IMR-90 (cell line): ENCODE measurements at regions not wholly inside any gene's neighbourhood (a gene's known extent, or its start where the extent isn't known, plus 50 kb on each side); places are given as distances from the start of the nearest gene placed in this dataset.

Experiments
- BHLHE40 ChIP-seq: fragments of 150-350 bp; IDR thresholded peaks from 2 replicates; pipeline ENCODE4 v1.6.1; 2016; ENCODE audit warnings: mild to moderate bottlenecking, low read depth, low read length
- CEBPB ChIP-seq: IDR thresholded peaks from 2 replicates; pipeline ENCODE4 v1.6.1; 2012; ENCODE audit warnings: low read depth, low read length, improper control_type of control experiment
- CTCF ChIP-seq: conservative IDR thresholded peaks from 2 replicates; pipeline ENCODE4 v1.5.1; 2012; ENCODE audit warnings: mild to moderate bottlenecking, low read depth, low read length, improper control_type of control experiment
- POLR2A ChIP-seq: IDR thresholded peaks from 2 replicates; pipeline ENCODE4 v1.6.1; 2012; ENCODE audit warnings: mild to moderate bottlenecking, low read depth, low read length
- RAD21 ChIP-seq: IDR thresholded peaks from 2 replicates; pipeline ENCODE4 v1.6.1; 2012; ENCODE audit warnings: low read length, improper control_type of control experiment
- RCOR1 ChIP-seq: IDR thresholded peaks from 2 replicates; pipeline ENCODE4 v1.6.1; 2012; ENCODE audit warnings: mild to moderate bottlenecking, low read length, improper control_type of control experiment; ENCODE audit not compliant: insufficient replicate concordance
- SMC3 ChIP-seq: fragments of 150-350 bp; IDR thresholded peaks from 2 replicates; pipeline ENCODE4 v1.6.1; 2016; ENCODE audit warnings: low read depth, mild to moderate bottlenecking, antibody characterized with exemption, low read length, moderate library complexity
- USF2 ChIP-seq: fragments of 150-350 bp; IDR thresholded peaks from 2 replicates; pipeline ENCODE4 v1.6.1; 2017; ENCODE audit warnings: mild to moderate bottlenecking, antibody characterized with exemption, low read length, low read depth

- TF ChIP-seq POLR2A = no peak
- no peak for TF ChIP-seq CTCF
- no peak for TF ChIP-seq RCOR1
- no peak for TF ChIP-seq RAD21
- TF ChIP-seq BHLHE40 = no peak
- no peak for TF ChIP-seq CEBPB
- TF ChIP-seq SMC3 = no peak
- TF ChIP-seq USF2 = no peak
These were observed 191.3 kb downstream of the KIF18A start for GRCh38 chr11:27916541-27917100.
